CD4-positive, alpha-beta T cell treated with Interleukin-15 for 1 hour (primary cell): ENCODE measurements at regions not wholly inside any gene's neighbourhood (a gene's known extent, or its start where the extent isn't known, plus 50 kb on each side); places are given as distances from the start of the nearest gene placed in this dataset.

ENCODE experiments used
- DNase-seq: peaks from one replicate; pipeline ENCODE4 v3.0.0-alpha.2; 2020

- DNase-seq, result no peak
These were observed 115.0 kb upstream of the ZNF438 start for GRCh38 chr10:31146491-31147209.

DNA sequence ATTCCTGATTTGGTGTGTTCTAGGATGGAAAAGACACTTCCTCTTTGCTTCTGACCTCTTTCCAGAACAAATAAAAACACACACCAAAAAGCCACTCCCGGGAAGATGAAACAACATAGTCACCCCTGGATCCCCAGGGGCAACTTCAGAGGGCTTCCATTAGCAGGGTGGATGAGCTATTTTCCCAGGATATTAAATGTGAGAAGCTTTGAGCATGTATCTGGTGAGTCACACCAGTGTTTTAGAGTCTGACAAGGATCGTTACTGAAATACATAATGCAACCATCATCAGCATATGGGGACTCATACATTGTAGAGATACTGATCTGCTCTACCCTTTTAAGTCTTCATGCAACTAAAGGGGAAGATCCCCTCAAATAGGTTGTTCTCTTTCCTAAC lies 115.5 kb upstream of the ZNF438 start:
- DNase-seq, result no peak

GRCh38 chr10:31148951-31149350 lies 117.3 kb upstream of the ZNF438 start:
- no peak for DNase-seq

DNA sequence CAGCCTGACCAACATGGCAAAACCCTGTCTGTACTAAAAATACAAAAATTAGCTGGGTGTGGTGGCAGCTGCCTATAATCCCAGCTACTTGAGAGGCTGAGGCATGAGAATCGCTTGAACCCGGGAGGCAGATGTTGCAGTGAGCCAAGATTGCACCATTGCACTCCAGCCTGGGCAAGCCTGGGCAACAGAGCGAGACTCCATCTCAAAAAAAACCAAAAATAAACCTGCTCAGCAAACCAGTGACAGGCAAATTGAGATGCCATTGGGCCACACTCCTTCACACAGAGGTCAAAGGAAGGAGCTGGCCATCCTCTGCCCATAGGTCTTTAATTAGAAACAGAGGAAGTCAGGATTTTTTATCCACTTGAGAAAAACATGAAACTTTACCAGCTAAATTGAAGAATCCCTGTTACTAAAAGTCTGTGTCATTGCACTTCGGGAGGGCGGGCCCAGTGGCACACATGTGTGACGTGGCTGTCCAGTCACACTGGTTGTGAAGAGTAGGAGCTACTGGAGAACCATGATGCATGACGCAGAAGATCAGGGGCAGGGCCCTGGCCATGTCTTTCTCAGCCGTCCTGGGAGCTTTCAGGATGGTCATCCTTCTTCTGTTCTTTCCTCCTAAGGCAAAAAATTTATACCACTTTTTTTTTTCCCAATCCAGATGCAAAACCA lies 118.3 kb upstream of the ZNF438 start:
- no peak for DNase-seq

DNA sequence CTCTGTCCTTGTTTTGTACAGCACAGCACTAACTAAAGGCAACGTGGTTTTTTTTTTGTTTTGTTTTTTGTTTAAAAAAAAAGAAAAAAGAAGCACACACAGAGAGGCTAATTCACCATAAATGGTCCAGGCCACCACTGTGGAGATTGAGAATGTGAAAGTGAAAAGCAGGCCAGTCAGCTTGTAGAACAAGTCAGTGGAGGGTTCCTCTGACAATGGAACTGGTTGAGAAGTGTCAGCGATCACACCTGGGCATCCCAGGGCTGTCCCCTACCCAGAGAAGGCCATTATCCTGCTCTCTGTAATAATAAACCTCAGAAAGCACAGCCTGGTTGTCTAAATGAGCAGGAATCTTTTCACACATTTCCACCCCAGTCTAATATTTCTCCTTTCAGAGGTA lies 119.6 kb upstream of the ZNF438 start:
- no peak for DNase-seq

- DNase-seq, result no peak
These were observed 120.9 kb upstream of the ZNF438 start for GRCh38 chr10:31152421-31153135.

- DNase-seq, result no peak
These were observed 121.5 kb upstream of the ZNF438 start for GRCh38 chr10:31153161-31153560.

- DNase-seq, result no peak
These were observed 122.0 kb upstream of the ZNF438 start for GRCh38 chr10:31153692-31154091.

DNA sequence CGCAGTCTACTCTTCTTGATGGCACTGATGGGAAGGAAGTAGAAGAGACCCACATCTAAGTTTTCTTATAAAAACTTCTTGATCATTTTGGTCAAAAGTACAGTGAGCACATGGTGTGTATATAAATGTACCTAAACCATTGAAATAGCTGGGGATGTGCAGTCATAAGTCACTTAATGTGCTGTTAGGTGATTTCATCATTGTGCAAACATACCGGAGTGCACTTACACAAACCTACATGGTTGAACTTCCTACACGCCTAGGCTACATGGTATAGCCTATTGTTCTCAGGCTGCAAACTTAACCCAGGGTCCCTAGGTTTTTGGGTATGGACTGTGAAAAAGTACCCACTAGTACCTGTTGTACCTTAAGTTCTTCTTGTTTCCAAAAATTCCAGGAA lies 123.3 kb upstream of the ZNF438 start:
- DNase-seq, result no peak

- no peak for DNase-seq
These were observed 125.7 kb upstream of the ZNF438 start for GRCh38 chr10:31157123-31158010.

- DNase-seq, result no peak
These were observed 126.5 kb upstream of the ZNF438 start for GRCh38 chr10:31158011-31158658.

DNA sequence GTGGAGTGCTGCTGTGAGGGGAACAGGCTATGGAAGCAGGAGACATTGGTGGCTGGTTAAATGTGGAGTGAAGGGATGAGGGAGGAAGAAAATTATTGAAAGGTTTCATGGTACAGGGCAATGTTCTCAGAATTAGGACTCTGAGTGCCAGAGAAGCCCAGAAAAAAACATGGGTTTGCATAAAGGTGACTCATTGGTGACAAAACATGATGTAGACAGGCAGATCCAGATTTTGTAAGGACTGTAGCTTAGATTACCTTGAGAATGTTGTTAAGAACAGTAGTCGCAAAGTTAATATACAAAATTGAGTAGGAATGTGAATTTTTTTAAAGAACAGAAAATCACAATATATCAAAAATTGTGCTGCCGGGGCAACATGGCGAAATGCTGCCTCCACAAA lies 134.9 kb upstream of the ZNF438 start:
- no peak for DNase-seq

DNA sequence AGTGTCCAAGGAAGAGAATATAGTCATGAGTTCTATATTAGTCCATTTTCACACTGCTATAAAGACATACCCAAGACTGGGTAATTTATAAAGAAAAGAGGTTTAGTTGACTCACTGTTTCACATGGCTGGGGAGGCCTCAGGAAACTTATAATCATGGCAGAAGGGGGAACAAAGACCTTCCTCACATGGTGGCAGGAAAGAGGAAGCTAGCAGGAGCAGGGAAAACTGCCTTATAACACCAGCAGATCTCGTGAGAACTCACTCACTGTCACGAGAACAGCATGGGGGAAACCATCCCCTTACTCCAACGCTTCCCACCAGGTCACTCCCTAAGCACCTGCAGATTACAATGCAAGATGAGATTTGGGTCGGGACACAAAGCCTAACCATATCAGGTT lies 139.0 kb upstream of the ZNF438 start:
- no peak for DNase-seq

DNA sequence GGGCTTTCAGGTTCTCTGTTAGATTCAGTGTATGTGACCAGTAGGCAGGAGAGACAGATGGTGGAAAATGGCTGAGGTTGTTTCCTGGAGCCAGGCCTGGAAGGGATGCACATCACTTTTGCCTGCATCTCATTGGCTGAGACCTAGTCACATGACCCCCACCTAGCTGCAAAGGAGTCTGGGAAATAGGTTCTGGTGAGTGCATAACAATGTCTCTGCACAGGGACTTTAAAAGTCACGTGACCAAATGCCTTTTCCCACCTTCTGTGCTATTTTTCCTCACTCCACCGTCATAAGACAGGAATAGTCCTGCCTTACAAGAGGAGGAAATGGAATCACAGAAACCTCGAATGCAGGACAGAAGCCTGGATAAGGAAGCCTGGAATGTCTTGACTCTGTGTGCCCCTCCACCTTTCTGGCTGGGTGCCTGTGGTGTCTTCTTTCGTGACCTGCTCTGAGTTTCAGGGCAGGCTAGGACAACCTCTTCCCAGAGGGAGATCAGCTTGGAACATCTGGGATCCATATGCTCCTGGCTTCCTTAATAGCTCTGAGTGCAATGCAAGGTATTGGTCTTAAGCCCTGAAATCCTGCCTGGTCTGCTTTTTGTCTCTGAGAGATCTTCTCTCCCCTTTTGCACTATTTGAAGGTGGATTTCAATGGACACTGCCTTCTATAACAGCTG lies 139.9 kb upstream of the ZNF438 start:
- DNase-seq, result no peak

DNA sequence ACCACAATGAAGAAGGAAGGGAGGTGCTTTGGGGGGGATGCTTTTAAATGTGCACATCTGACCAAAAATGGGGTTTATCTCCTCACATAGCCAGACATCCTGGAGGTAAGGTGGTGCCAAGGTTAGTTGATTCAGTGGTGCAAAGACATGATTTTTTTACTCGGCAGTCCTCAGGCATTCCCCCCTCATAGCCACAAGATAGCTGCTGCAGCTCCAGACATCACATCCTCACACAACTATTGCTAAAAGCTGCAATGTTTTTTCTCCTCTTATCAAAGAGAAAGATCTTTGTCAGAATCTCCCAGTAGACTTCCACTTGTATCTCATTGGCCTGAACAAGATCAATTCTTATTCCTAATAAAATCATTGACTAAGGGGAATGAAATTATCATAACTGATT lies 141.3 kb upstream of the ZNF438 start:
- no peak for DNase-seq

GRCh38 chr10:31173752-31174151 lies 142.1 kb upstream of the ZNF438 start:
- no peak for DNase-seq

GRCh38 chr10:31179091-31179680 lies 139.8 kb upstream of the ZEB1 start:
- no peak for DNase-seq

- no peak for DNase-seq
These were observed 132.6 kb upstream of the ZEB1 start for GRCh38 chr10:31186225-31187000.

DNA sequence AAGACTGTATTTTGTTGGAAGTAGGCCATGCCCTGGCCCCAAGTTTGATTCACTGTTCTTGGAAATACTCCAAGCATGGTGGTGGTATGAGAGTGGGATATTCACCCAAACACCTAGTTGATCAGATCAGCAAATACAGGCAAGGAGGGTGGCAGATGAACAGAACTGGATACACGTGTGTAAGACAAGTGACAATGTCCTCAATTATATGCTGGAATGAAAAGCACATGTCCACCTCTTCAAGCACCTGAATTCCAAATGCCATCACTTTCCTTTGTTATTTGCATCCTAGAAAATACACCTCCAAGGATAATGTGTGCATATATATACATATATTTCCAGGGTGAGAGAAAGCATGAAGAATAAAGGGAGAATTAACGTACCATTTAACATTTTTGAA lies 131.8 kb upstream of the ZEB1 start:
- no peak for DNase-seq

DNA sequence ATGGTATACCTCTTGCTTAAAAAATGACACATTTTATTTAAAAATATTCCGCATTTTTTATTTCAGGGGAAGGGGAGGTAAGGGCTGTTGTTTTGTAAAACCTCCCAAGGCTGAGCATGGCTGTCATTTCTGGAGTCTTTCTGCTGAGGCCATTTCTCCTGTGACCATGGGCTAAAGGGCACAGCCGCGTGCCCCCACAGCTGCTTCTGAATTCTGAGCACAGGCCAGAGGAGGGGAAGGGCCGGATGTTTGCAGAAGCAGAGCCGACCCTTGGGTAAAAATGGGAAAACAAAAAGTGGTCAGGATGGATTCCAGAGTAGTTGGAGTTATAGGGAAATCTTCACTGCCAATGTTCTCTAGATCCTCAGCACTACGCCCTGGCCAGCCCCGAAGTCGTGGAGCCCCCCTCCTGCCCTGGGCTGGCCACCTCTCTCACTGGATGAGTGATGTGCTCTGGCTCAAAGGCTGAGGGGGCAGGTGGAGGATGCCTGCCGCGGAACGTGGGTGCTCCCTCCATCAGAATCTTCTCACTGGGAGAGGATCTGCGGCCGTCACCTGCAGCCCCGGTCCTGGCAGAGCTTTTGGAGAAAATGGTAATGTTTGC lies 131.3 kb upstream of the ZEB1 start:
- no peak for DNase-seq
